Anterior cingulate cortex (tissue), 58 donors: ENCODE measurements at regions not wholly inside any gene's neighbourhood (a gene's known extent, or its start where the extent isn't known, plus 50 kb on each side); places are given as distances from the start of the nearest gene placed in this dataset.
A peak's percentile ranks its signal among the peaks of the same experiment; 100 is the strongest.
"Not testable (repeated sequence)": the region's sequence is repeated elsewhere in the genome, so short reads cannot be mapped to it uniquely, and the experiment has no call there.

Source experiments
- DNase-seq, 58 donors: peaks; one replicate each; lab custom pipeline; 2025; lab: John Stamatoyannopoulos, UW

DNA sequence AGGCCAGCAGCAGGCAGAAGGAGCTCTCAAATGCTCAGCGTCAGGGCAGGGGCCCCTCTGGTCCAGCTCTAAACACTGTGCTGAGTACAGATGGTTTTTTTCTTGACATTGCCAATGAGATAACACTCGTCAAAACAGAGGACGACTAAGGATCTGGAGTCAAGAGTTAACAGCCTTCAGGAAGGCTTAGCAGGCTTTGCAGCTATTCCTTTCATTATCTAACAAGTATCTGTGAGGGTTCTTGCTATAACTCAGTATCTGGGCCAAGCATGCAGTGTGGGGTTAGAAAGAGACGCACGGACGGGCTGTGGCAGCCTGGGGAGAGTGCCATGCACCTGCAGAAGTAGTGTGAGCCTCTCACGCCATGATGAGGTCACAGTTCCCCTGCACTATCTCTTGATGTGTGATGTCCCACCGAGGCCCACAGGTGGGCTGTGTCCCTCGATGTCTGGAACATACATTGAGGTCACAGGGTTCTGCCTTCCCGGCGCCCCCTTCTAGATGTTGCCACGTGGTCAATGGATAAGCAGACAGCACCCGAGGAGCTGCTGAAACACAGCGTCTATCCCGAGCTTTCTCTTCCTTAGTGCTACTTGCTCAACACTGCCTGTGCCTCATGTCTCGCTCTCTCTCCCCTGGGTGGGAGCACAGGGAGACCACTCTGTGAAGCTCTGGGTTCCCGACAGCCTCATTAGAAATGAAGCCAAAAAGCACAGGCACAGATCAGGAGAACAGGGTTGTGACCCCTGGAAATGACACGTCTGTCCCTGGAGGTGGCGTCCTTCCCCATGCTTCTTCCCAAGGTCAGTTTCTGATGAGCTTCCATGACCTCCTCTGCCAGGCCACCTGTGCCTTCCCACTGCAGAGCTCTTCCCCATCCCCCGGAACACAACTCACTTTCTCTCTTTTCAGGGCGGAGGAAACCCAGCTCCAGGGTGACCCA, 85.5 kb upstream of the RPS6KA2 start:
- DNase-seq: no peak

DNA sequence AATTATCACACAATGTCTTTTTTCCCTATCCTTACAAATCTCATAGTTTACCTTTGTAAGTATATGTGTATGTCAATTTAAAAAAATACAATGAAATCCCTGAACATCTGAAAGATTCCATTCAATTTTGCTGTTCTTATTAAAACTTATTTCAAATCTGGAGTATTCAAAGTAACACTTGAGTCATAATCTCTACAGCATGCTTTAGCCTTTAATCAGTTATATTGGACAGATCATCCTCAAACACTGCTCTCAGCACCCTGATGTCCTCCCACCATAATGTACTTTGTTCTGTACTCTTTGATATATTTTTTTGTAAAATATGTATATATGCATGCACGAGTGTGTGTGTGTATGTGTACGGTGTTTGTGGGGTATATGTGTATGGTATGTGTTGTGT, 83.0 kb upstream of the RPS6KA2 start:
- no peak for DNase-seq

DNA sequence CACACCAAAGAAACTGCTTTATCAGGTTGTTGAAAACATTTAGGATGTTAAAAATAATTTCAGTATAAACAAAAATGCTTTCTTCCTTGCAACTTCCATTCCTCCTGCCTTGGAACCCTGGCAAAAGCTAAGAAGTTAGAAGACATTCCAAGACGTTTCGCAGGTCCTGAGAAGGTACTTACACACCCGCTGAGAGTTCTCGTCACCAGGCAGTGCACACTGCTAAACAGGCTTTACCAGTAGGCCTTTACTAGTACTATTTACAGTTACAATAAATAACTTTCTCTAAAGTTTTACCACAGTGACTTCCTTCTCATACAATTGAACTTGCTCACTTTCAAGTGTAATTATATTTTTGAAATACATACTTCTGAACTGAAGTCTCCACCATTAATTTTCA, 81.4 kb upstream of the RPS6KA2 start:
- no peak for DNase-seq

DNA sequence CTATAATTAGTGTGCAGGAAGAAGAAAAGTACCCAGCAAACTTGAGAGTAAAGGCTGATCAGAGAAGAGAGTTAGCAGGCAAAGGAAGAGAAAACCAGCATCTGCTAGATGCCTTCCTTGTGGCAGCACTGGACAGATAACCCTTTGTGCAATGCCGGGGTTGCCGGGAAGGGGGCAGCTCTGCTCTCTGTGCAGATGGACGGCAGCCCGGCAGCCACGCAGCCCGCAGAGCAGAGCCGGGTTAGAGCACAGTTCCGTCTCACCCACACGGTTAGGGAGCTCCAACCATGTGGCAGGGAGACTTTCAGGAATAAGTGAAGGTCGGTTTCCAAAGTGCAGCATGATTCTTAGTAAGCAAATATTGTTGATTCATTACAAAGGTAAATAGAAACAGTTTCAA, 80.0 kb upstream of the RPS6KA2 start:
- peak in 34 of 58 donors; percentile 5 to 64 (median 31) for DNase-seq

DNA sequence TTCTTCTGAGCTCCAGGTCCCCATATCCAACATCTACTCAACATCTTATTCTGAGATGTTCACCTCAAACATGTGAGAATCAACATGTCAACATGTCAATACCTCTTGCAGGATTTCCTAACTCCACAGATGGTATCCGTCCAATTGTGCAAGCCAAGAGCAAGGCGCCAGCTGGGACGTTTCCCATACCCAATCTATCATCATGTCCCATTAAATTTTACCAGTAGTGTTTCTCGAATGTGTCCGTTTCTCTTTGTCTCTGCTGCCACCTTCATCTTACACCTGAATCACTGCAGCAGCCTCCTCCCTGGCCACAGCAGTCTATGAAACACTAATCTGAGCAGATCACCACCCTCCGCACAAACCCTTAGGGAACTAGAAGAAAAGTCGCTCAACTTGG, 78.0 kb upstream of the RPS6KA2 start:
- no peak for DNase-seq

DNA sequence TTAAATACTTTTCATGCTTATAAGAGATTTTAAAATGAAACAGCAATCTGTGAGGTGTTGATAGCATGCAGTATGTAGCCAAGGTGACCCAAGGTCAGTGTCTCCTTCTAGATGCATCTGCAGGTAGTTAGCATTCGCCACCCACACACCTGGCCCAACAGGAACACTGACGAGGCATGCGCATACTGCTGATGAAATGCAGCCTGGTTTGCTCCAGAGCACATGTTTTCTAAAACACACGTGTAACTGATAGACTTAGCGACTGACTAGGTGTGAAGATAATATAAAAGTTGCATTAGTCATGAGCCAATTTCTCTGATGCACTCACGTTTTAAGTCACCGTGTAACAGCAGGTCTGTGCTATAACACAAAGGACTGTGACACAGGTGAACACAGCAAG, 77.1 kb upstream of the RPS6KA2 start:
- no peak for DNase-seq

DNA sequence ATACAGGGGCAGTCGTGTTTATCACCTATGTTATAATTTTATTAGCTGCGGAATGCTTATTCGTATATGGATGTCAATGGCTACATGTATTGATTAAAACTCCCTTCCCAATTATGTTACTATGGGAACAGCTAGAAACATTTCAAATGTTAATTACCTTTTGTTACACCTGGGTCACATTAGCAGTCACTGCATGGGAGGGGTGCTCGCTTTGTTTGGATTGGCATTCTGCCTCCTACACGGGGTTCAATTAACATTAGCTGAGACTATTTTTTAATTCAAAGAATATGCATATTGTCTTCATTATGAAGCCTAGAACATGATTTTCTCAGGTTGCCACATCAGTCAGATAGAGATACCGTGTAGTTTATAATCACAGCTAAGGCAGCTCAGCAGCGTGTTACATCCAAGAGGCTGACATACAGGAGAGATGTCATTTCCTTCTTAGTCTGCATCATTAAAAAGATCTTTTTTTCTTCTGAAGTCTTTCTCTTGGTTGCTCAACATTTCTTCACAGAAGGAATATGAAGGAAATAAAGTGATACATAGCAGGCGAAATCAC, 76.2 kb upstream of the RPS6KA2 start:
- DNase-seq: no peak

DNA sequence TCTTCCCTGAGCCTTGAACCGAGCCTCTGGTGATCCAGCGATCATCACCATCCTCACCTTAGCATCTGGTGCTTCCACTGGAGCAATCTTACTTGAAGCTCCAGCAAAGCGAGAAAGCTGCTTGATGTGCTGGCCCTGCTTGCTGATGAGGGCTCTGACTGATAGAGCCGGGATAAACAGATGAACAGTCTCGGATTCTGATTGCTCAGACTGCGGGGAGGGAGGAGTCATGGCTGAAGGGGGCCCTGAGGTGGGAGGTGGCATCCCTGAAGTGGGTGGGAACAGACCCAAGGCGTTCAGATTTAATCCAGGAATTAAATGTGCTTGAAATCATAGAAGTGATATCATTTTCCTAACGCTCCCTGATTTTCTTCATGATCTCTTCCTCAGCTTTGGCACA, 74.4 kb upstream of the RPS6KA2 start:
- not testable (repeated sequence) for DNase-seq

DNA sequence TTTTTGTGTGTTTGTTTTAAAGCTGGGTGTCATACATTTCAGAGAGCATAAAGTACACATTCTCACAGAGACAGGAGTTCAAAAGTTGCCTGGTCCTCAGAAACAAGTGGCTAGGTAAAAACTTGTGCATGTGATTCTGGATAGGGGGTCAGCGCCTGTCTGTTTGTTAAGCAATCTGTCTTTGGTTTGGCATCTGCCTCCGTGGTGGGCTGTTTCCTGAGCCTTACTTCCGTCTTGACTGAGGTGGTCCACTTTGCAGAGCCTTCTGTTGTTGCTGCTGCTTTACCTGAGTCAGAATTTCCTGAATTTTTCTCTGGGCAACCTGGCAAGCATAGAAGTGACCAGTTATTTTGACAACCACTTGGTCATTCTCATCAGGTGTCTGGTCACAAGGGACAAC, 73.8 kb upstream of the RPS6KA2 start:
- DNase-seq: not testable (repeated sequence)

DNA sequence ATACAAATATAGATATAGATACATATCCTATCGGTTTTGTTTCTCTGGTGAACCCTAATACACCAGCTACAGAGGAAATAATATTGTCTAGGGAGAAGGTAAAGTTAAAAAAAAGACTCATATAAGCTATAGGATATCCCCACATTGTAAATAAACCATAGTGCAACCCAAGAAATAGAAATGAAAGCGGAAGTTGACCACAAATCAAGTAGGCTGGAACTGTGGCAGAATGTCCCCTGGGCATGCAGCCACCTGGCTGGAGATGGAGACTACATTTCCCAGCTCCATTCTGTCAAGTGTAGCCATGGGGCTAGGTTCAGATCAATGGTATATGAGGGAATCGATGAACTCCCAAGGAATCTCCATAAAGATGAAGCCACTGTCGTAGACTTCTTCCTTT, 70.1 kb upstream of the RPS6KA2 start:
- no peak for DNase-seq

DNA sequence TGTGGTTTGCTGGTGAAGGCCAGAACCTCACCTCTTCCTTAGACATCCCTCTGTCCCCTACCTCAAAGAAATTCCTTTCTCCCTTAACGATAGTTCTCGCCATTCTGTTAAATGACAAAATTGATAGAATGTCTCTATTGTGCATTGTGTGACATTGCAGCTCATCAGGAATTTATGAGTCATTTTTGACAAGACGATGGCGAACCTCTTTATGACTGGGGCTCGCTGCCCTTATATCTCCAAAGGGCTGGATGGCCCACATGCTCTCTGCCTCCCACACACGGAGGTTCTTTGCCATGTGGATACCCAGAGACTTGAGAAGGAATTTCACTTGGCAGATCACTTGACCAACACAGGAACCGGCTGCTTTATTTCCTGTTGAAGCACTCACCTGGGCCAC, 66.8 kb upstream of the RPS6KA2 start:
- no peak for DNase-seq

DNA sequence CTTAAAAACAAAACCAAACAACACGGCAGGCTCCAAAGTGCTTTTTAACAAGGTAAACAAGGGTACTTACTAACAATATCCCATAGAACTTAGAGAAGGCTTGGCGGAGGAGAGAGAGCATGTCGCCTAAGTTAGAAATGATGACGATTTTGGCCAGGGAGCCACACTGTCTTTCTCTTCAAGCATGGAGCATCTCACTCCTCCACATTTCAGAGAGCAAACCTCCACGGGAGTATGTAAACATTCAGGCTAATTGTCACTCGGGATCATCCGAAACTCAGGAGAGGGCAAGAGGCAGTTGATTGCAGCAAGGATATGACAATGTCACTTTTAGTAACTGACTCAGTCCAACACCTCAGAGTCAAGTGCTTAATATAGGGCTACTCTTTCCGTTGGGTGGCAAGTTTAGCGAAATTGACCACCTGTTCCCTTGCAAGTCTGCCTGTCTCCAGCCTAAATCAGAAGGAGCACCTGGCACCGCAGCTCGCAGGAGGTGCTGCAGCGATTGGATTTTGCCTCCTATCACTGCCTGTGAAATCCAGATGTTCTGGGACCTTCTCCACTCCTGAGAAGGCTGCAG, 65.8 kb upstream of the RPS6KA2 start:
- DNase-seq: no peak

DNA sequence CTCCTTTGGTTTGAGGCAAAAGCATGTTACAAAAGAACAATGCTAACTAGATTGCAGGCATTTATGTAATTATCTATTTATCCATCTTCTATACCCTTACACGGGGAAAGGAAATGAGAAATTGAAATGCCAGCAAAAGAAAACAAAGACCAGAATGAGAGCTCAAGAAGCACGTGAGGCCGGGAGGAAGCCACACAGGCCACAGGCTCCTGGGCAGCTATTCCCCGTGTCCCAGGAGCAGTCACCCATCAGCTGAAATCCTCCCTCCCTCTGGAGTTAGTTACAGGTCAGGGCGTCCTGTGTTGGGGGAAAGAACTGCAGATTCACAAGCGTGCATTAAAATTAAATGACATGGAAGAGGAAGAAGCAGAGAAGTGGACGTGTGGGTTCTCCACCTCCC, 64.7 kb upstream of the RPS6KA2 start:
- DNase-seq: no peak

DNA sequence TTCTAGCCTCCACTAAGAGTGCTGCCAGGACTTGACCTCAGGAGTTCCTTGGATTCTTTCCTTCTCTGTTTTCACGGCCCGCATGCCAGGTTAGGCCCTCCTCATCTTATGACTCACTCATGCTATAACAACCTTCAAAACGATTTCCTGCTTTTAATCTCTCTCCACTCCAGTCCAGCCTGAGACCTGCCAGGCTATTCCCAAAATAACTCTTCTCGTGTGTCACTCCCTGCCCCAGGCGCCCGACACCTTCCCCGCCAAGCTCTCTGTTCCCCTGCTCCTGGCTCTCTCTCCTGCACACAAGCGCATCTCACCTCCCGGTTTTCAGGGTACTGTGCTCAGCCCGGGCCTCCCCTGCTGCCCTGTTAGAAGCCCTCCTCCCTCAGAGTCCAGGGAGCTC, 64.1 kb upstream of the RPS6KA2 start:
- DNase-seq: no peak

DNA sequence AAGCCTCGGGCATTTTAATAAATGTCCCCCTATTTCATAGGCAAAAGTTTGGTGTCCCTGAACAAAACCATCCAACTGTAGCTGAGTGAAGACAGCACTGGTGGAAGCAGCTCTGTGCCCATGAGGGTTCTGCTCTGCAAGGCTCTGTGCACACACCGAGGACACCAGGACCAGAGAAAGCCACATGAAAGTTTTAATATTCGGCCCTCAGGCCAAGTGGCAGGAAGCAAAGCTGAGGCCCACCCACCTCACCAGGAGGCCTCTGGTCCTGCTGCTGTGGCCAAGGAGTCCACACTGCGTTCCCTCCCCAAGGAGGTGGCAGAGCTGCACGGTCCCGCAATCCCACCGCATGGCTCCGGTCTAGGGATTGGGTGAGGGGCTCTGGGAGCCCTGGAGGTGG, 62.6 kb upstream of the RPS6KA2 start:
- DNase-seq: no peak

DNA sequence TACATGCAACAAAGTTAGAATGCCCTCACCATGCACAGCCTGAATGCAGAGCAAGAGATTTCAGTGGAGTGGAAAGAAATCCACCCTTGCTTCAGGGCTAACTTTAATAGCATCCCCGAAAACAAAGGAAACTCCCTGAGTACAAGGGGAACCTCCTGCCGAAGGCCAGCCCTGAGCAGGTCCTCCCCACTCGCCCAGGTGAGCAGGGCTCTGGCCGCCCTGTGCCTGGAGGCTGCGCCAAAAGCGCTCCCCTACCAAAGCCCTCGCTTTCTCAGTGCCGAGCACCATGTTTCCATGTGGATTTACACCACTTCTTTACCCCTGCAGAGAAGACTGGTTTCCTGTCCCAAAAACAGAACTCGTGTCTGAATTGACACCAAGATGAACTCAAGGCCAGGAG, 61.9 kb upstream of the RPS6KA2 start:
- no peak for DNase-seq

DNA sequence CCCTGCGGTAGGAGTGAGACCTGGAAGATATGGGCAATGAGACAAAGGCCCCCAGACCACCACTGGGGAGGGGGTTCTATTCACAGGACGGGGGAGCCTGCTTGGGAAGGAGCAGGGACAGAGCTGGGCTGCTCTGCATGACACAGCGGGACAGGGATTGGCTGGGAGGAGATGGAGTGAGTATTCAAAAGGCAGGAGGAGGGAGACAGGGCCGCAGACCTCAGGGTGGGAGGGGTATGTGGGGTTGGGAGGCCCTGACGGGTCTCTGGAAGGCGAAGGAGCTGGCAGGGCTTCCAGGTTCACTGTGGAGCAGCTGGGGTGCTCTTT, 60.8 kb upstream of the RPS6KA2 start:
- DNase-seq: no peak

DNA sequence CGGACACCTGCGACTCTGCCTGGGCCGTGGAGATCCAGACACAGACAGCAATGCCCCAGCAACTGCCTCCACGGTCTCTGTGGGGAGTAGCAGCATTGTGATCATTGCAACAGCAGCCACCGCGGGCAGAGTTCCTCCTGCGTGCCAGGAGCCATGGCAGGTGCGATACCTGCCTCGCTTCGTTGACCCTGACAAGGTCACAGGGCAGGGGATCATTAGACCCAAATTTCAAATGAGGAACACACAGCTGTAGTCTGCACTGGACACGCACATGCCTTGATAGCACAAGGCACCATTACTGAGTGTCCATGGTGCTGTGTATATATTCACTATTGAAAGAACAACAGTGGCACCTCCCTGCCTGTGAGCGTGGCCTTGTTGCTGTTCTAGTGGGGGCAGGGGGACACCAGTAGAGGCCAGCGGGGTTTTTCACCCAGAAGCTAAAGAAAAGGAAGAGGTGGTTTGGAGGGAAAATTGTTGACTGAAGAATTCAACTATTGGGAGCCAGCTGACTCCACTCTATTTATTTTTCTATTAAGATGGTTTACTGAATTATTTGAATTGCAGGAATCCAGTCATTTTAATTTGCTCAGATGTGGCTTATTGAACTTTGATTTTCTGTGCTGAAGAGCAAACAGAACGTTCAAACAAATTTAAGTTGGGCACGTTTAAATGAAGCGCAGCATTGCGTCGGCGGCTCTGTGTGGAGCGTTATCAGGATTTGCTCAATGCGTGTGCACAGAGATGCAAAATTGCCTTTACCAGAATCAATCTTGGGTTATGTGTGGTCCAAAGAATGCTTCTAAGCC, 60.2 kb upstream of the RPS6KA2 start:
- no peak for DNase-seq

DNA sequence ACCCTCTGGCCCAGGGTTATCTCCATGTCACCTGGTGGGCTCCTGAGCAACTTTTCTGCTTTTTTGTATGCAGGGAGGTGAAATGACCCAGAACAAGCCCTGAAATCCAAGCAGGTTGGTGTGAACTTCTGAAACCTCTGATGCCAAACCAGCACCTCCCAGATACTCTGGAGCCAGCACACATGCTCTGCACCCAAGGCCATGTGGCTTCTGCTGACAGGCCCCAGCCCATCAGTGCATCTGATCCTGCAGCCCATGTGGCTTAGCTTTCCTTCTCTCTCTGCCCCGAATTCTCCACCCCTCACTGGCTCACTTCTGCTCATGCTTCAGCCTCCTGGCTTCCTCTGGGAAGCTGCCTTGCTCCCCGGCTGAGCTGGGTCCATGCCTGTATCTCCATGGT, 59.3 kb upstream of the RPS6KA2 start:
- DNase-seq: no peak

DNA sequence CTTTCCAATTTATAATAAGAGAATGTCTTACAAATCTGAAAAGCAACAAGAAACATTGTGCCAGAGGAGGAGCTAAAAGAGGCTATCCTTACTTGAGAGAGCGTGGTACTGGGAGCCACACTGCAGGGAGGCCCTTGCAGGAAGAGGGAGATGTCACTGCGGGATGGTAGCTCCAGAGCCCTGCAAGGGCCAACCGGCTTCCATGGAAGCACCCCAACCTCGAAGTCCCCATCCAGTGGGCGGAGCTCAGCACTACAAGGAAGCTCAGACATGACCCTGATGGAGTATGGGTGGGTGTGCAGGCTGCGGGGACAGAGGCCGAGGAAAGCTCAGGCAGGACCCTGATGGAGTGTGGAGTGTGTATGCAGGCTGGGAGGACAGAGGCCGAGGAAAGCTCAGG, 57.8 kb upstream of the RPS6KA2 start:
- no peak for DNase-seq

DNA sequence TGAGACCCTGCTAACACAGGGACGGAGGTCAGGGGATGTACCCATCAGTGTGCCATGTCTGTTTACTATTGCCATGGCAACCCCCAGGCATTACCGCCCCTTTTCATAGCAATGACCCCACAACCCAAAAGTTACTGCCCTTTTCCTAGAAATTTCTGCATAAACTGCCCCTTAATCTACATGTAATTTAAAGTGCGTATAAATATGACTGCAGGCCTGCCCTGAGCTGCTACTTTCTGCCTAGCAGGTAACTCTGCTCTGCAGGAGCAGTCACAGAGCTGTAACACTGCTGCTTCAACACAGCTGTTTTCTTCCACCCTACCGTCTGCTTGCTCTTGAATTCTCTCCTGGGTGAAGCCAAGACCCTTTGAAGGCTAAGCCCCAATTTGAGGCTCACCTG, 57.1 kb upstream of the RPS6KA2 start:
- no peak for DNase-seq
